ENCODE measurements at regions not wholly inside any gene's neighbourhood (a gene's known extent, or its start where the extent isn't known, plus 50 kb on each side); places are given as distances from the start of the nearest gene placed in this dataset.
"Not testable (repeated sequence)": the region's sequence is repeated elsewhere in the genome, so short reads cannot be mapped to it uniquely, and the experiment has no call there.

GRCh38 chr7:140283472-140283871 is 106.7 kb upstream of the KDM7A start:
- no peaks in the 10 kb centered on the region for H3K9me3 ChIP-seq (ENCODE audit: control insufficient read depth in 1 of 2, low read length in 2 of 2)
- no peaks in the 10 kb centered on the region for H3K36me3 ChIP-seq (ENCODE audit: control insufficient read depth in 1 of 2, insufficient read depth in 2 of 2, low read length in 2 of 2)
- peaks cover 0 to 6% of the 10 kb centered on the region in 2 donors for H3K4me1 ChIP-seq (ENCODE audit: control insufficient read depth in 1 of 2, insufficient read depth in 2 of 2, low read length in 2 of 2)
- no peaks in the 10 kb centered on the region for H3K27me3 ChIP-seq (ENCODE audit: control insufficient read depth in 1 of 2, insufficient read depth in 2 of 2, low read length in 2 of 2)
- no peak overlapping the region for H3K9ac ChIP-seq (ENCODE audit: low read depth in 1 of 2, low read length in 2 of 2)
- H3K27ac ChIP-seq (ENCODE audit: low read depth, low read length) = no peak overlapping the region
- H3K4me3 ChIP-seq (ENCODE audit: low read depth in 1 of 2, low read length in 2 of 2) = no peak overlapping the region

DNA sequence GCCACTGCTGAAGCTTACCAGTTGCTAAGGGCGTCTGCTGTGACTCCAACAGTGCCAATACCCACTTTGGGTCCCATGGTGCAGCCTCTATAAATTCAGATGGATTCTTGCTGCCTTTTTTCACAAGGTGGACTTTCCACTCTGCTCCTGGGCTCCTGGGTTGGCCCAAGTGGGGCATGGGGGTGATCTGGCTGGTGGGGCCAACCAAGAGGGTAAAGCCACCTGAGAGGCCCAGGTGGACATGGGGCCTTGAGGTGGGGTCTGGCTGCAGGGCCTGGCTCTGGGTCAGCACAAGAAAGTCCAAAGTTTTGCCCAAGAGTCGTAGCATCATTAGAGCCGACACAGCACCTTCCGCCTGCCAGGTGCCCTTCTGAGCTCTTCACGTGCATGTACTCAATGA is 105.2 kb upstream of the KDM7A start:
- no peaks in the 10 kb centered on the region for H3K9me3 ChIP-seq (ENCODE audit: control insufficient read depth in 1 of 2, low read length in 2 of 2)
- H3K9ac ChIP-seq (ENCODE audit: low read depth in 1 of 2, low read length in 2 of 2) = no peak overlapping the region
- H3K36me3 ChIP-seq (ENCODE audit: control insufficient read depth in 1 of 2, insufficient read depth in 2 of 2, low read length in 2 of 2) = no peaks in the 10 kb centered on the region
- H3K4me3 ChIP-seq (ENCODE audit: low read depth in 1 of 2, low read length in 2 of 2) = no peak overlapping the region
- peaks cover 0 to 6% of the 10 kb centered on the region in 2 donors for H3K4me1 ChIP-seq (ENCODE audit: control insufficient read depth in 1 of 2, insufficient read depth in 2 of 2, low read length in 2 of 2)
- no peak overlapping the region for H3K27ac ChIP-seq (ENCODE audit: low read depth, low read length)
- no peaks in the 10 kb centered on the region for H3K27me3 ChIP-seq (ENCODE audit: control insufficient read depth in 1 of 2, insufficient read depth in 2 of 2, low read length in 2 of 2)

GRCh38 chr7:140281255-140281654 is 104.5 kb upstream of the KDM7A start:
- Histone ChIP-seq H3K36me3 (ENCODE audit: control insufficient read depth in 1 of 2, insufficient read depth in 2 of 2, low read length in 2 of 2) (no peaks in the 10 kb centered on the region), H3K27ac (ENCODE audit: low read depth, low read length) (no peak overlapping the region), H3K4me1 (ENCODE audit: control insufficient read depth in 1 of 2, insufficient read depth in 2 of 2, low read length in 2 of 2) (peaks cover 0 to 2% of the 10 kb centered on the region in 2 donors), H3K9me3 (ENCODE audit: control insufficient read depth in 1 of 2, low read length in 2 of 2) (no peaks in the 10 kb centered on the region), H3K27me3 (ENCODE audit: control insufficient read depth in 1 of 2, insufficient read depth in 2 of 2, low read length in 2 of 2) (no peaks in the 10 kb centered on the region), H3K9ac (ENCODE audit: low read depth in 1 of 2, low read length in 2 of 2) (no peak overlapping the region), H3K4me3 (ENCODE audit: low read depth in 1 of 2, low read length in 2 of 2) (no peak overlapping the region)

- H3K9me3 ChIP-seq (ENCODE audit: control insufficient read depth in 1 of 2, low read length in 2 of 2) = no peaks in the 10 kb centered on the region
- H3K36me3 ChIP-seq (ENCODE audit: control insufficient read depth in 1 of 2, insufficient read depth in 2 of 2, low read length in 2 of 2) = no peaks in the 10 kb centered on the region
- no peak overlapping the region for H3K4me3 ChIP-seq (ENCODE audit: low read depth in 1 of 2, low read length in 2 of 2)
- H3K27me3 ChIP-seq (ENCODE audit: control insufficient read depth in 1 of 2, insufficient read depth in 2 of 2, low read length in 2 of 2) = no peaks in the 10 kb centered on the region
- no peak overlapping the region for H3K27ac ChIP-seq (ENCODE audit: low read depth, low read length)
- no peak overlapping the region for H3K9ac ChIP-seq (ENCODE audit: low read depth in 1 of 2, low read length in 2 of 2)
- peaks cover 0 to 5% of the 10 kb centered on the region in 2 donors for H3K4me1 ChIP-seq (ENCODE audit: control insufficient read depth in 1 of 2, insufficient read depth in 2 of 2, low read length in 2 of 2)
These were observed 99.2 kb upstream of the KDM7A start for GRCh38 chr7:140276001-140276400.

- Histone ChIP-seq H3K36me3 (ENCODE audit: control insufficient read depth in 1 of 2, insufficient read depth in 2 of 2, low read length in 2 of 2) (no peaks in the 10 kb centered on the region), H3K9ac (ENCODE audit: low read depth in 1 of 2, low read length in 2 of 2) (no peak overlapping the region), H3K9me3 (ENCODE audit: control insufficient read depth in 1 of 2, low read length in 2 of 2) (no peaks in the 10 kb centered on the region), H3K4me1 (ENCODE audit: control insufficient read depth in 1 of 2, insufficient read depth in 2 of 2, low read length in 2 of 2) (peaks cover 0 to 5% of the 10 kb centered on the region in 2 donors), H3K4me3 (ENCODE audit: low read depth in 1 of 2, low read length in 2 of 2) (no peak overlapping the region), H3K27ac (ENCODE audit: low read depth, low read length) (no peak overlapping the region), H3K27me3 (ENCODE audit: control insufficient read depth in 1 of 2, insufficient read depth in 2 of 2, low read length in 2 of 2) (no peaks in the 10 kb centered on the region)
These were observed 98.5 kb upstream of the KDM7A start for GRCh38 chr7:140275069-140275965.

DNA sequence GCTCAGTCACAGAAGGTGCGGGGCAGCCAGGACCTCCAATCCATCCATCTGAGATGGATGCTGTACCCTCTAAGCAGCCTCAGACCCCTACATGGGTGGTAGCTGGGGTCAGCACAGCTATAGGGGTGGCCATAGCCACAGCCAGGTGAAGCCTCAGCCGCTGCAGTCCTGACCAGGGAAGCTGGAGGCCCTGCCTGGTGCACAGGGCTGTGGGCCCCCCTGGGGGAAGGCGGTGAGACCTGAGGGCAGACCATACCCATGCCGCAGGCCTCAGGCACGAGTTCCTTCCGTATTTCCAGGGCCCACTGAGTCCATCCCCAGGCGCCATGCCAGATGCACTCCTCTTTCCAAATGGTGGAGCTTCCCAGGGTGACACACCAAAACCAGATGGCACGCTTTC is 96.6 kb upstream of the KDM7A start:
- no peaks in the 10 kb centered on the region for H3K27me3 ChIP-seq (ENCODE audit: control insufficient read depth in 1 of 2, insufficient read depth in 2 of 2, low read length in 2 of 2)
- H3K9me3 ChIP-seq (ENCODE audit: control insufficient read depth in 1 of 2, low read length in 2 of 2) = no peaks in the 10 kb centered on the region
- no peak overlapping the region for H3K9ac ChIP-seq (ENCODE audit: low read depth in 1 of 2, low read length in 2 of 2)
- H3K4me3 ChIP-seq (ENCODE audit: low read depth in 1 of 2, low read length in 2 of 2) = no peak overlapping the region
- H3K4me1 ChIP-seq (ENCODE audit: control insufficient read depth in 1 of 2, insufficient read depth in 2 of 2, low read length in 2 of 2) = peaks cover 0 to 5% of the 10 kb centered on the region in 2 donors
- no peaks in the 10 kb centered on the region for H3K36me3 ChIP-seq (ENCODE audit: control insufficient read depth in 1 of 2, insufficient read depth in 2 of 2, low read length in 2 of 2)
- no peak overlapping the region for H3K27ac ChIP-seq (ENCODE audit: low read depth, low read length)

- not testable (repeated sequence) for H3K9ac ChIP-seq (ENCODE audit: low read depth in 1 of 2, low read length in 2 of 2); H3K4me3 ChIP-seq (ENCODE audit: low read depth in 1 of 2, low read length in 2 of 2); H3K9me3 ChIP-seq (ENCODE audit: control insufficient read depth in 1 of 2, low read length in 2 of 2); H3K27me3 ChIP-seq (ENCODE audit: control insufficient read depth in 1 of 2, insufficient read depth in 2 of 2, low read length in 2 of 2); H3K27ac ChIP-seq (ENCODE audit: low read depth, low read length); H3K4me1 ChIP-seq (ENCODE audit: control insufficient read depth in 1 of 2, insufficient read depth in 2 of 2, low read length in 2 of 2); H3K36me3 ChIP-seq (ENCODE audit: control insufficient read depth in 1 of 2, insufficient read depth in 2 of 2, low read length in 2 of 2)
These were observed 94.8 kb upstream of the KDM7A start for GRCh38 chr7:140271643-140271968.

DNA sequence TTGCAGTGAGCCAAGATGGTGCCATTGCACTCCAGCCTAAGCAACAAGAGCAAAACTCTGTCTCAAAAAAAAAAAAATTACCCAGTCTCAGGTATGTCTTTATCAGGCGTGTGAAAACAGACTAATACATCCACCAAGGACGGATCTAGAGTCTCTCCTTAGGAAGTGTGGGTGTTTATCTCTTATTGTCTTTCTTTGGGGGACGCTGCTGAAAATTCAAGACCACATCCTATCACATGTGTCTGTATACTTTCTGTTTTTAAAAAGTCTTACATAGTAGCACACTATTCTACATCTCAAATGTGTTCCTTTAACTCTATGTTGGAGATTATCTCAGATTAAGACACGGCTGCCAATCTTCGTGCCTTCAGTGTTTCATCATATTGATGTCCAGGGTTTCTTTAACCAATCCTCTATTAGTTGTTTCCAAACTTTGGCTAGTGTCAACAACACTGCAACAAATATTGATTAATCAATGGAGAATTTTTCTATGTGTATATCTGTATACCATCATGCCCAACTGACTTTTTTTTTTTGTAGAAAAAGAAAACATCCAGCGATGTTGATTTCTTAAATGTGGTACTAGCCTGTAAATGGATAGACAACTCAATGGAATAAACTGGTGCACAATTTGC is 92.3 kb upstream of the KDM7A start:
- Histone ChIP-seq H3K36me3 (ENCODE audit: control insufficient read depth in 1 of 2, insufficient read depth in 2 of 2, low read length in 2 of 2) (no peaks in the 10 kb centered on the region), H3K27ac (ENCODE audit: low read depth, low read length) (no peak overlapping the region), H3K9me3 (ENCODE audit: control insufficient read depth in 1 of 2, low read length in 2 of 2) (no peaks in the 10 kb centered on the region), H3K4me1 (ENCODE audit: control insufficient read depth in 1 of 2, insufficient read depth in 2 of 2, low read length in 2 of 2) (no peaks in the 10 kb centered on the region), H3K4me3 (ENCODE audit: low read depth in 1 of 2, low read length in 2 of 2) (no peak overlapping the region), H3K27me3 (ENCODE audit: control insufficient read depth in 1 of 2, insufficient read depth in 2 of 2, low read length in 2 of 2) (no peaks in the 10 kb centered on the region), H3K9ac (ENCODE audit: low read depth in 1 of 2, low read length in 2 of 2) (no peak overlapping the region)

- Histone ChIP-seq H3K4me1 (ENCODE audit: control insufficient read depth in 1 of 2, insufficient read depth in 2 of 2, low read length in 2 of 2) (no peaks in the 10 kb centered on the region), H3K4me3 (ENCODE audit: low read depth in 1 of 2, low read length in 2 of 2) (no peak overlapping the region), H3K27ac (ENCODE audit: low read depth, low read length) (no peak overlapping the region), H3K36me3 (ENCODE audit: control insufficient read depth in 1 of 2, insufficient read depth in 2 of 2, low read length in 2 of 2) (no peaks in the 10 kb centered on the region), H3K27me3 (ENCODE audit: control insufficient read depth in 1 of 2, insufficient read depth in 2 of 2, low read length in 2 of 2) (no peaks in the 10 kb centered on the region), H3K9ac (ENCODE audit: low read depth in 1 of 2, low read length in 2 of 2) (no peak overlapping the region), H3K9me3 (ENCODE audit: control insufficient read depth in 1 of 2, low read length in 2 of 2) (no peaks in the 10 kb centered on the region)
These were observed 90.8 kb upstream of the KDM7A start for GRCh38 chr7:140267381-140268226.

DNA sequence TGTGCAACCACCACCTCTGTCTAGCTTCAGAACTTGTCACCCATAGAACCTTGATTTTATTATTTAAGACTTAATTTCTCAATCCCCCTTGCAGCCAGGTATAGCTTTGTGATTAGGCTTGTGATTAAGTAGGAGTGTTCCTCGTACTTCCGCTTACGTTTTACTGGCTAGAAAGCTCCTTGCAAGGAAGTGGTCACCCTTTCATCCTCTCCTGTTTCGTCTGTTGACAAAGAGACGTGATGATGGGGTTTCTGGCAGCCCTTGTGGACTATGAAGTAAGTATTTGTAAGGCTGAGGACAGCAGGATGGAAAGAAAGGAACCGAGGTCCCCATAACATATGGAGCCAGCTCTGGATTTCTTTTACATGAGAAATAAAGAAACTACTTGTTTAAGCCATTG is 86.5 kb upstream of the KDM7A start:
- Histone ChIP-seq H3K9me3 (ENCODE audit: control insufficient read depth in 1 of 2, low read length in 2 of 2) (no peaks in the 10 kb centered on the region), H3K36me3 (ENCODE audit: control insufficient read depth in 1 of 2, insufficient read depth in 2 of 2, low read length in 2 of 2) (no peaks in the 10 kb centered on the region), H3K4me3 (ENCODE audit: low read depth in 1 of 2, low read length in 2 of 2) (no peak overlapping the region), H3K27me3 (ENCODE audit: control insufficient read depth in 1 of 2, insufficient read depth in 2 of 2, low read length in 2 of 2) (no peaks in the 10 kb centered on the region), H3K9ac (ENCODE audit: low read depth in 1 of 2, low read length in 2 of 2) (no peak overlapping the region), H3K4me1 (ENCODE audit: control insufficient read depth in 1 of 2, insufficient read depth in 2 of 2, low read length in 2 of 2) (peaks cover 0 to 5% of the 10 kb centered on the region in 2 donors), H3K27ac (ENCODE audit: low read depth, low read length) (no peak overlapping the region)
